ENCODE measurements at regions not wholly inside any gene's neighbourhood (a gene's known extent, or its start where the extent isn't known, plus 50 kb on each side); places are given as distances from the start of the nearest gene placed in this dataset.

DNA sequence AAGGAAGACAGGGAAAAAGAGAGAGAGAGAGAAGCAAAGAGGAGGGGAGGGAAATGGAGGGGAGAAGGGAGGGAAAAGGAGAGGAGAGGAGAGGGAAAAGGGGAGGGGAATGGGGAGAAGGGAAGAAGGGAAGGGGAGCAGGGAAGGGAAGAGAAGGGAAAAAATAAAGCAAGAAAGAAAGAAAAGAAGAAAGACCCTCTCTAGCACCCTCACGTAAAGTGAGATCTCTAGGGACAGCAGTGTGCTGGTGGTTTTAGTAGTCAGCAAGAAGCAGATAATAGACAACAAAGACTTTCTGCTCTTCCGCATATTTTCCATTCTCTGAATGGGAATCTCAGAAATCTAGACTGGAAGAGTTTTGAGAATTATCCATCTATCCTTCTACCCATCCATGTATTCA, 201.8 kb upstream of the RFC3 start:
- no peak for ATAC-seq (replicated peaks in 1 of 4)
- DNase-seq = no peak
- no peaks in the 10 kb centered on the region for H3K27me3 ChIP-seq (replicated peaks in 1 of 2; ENCODE audit: control insufficient read depth in 2 of 2, extremely low read depth in 1 of 2, insufficient read depth in 2 of 2, low read length in 1 of 2)
- H3K4me1 Mint-ChIP-seq = peaks cover 19 to 23% (median 21%) of the 10 kb centered on the region in 3 donors
- no peak overlapping the region for H3K4me3 Mint-ChIP-seq
- H3K4me1 ChIP-seq (ENCODE audit: control insufficient read depth in 1 of 2, extremely low read depth in 1 of 2, insufficient read depth in 2 of 2, low read length in 2 of 2) = peaks cover 0 to 3% of the 10 kb centered on the region in 2 experiments
- peaks cover 0 to 21% of the 10 kb centered on the region in 2 donors for H3K27me3 Mint-ChIP-seq
- ChIA-PET POLR2A (interaction anchor here in 1 of 2 donors (0.6 kb wide), 1 partner anchor 218 kb away, joined by 4 read pairs; no protein-coding TSS in a partner anchor), CTCF (interaction anchor here in 1 of 2 donors (0.5 kb wide), 1 partner anchor 11 kb away, joined by 3 read pairs; no protein-coding TSS in a partner anchor)
- no peak overlapping the region for H3K27ac ChIP-seq (ENCODE audit: low read length)
- WGBS (ENCODE audit: insufficient coverage) = no CpG with 5 or more reads among the region's 2 CpGs
- no peaks in the 10 kb centered on the region for H3K36me3 ChIP-seq (ENCODE audit: control insufficient read depth in 2 of 2, extremely low read depth in 1 of 2, insufficient read depth in 1 of 2, low read length in 1 of 2)
- no peaks in the 10 kb centered on the region for H3K36me3 Mint-ChIP-seq
- no peak overlapping the region for H3K27ac Mint-ChIP-seq
- no peaks in the 10 kb centered on the region for H3K9me3 ChIP-seq
- H3K9me3 Mint-ChIP-seq = no peaks in the 10 kb centered on the region
- H3K4me3 ChIP-seq (ENCODE audit: control insufficient read depth in 1 of 2, extremely low read depth in 1 of 2, low read length in 1 of 2) = no peak overlapping the region

GRCh38 chr13:33617055-33617454, 200.9 kb upstream of the RFC3 start:
- no peak for ATAC-seq (replicated peaks in 1 of 4)
- no peak overlapping the region for H3K27ac Mint-ChIP-seq
- peaks cover 0 to 21% of the 10 kb centered on the region in 2 donors for H3K27me3 Mint-ChIP-seq
- H3K4me3 Mint-ChIP-seq = no peak overlapping the region
- ChIA-PET CTCF (no interaction called here), POLR2A (no interaction called here)
- H3K4me1 Mint-ChIP-seq = peaks cover 10 to 17% (median 13%) of the 10 kb centered on the region in 3 donors
- no peaks in the 10 kb centered on the region for H3K36me3 ChIP-seq (ENCODE audit: control insufficient read depth in 2 of 2, extremely low read depth in 1 of 2, insufficient read depth in 1 of 2, low read length in 1 of 2)
- H3K36me3 Mint-ChIP-seq = no peaks in the 10 kb centered on the region
- no peaks in the 10 kb centered on the region for H3K9me3 ChIP-seq
- no peak overlapping the region for H3K27ac ChIP-seq (ENCODE audit: low read length)
- no peaks in the 10 kb centered on the region for H3K9me3 Mint-ChIP-seq
- H3K4me1 ChIP-seq (ENCODE audit: control insufficient read depth in 1 of 2, extremely low read depth in 1 of 2, insufficient read depth in 2 of 2, low read length in 2 of 2) = no peaks in the 10 kb centered on the region
- no peaks in the 10 kb centered on the region for H3K27me3 ChIP-seq (replicated peaks in 1 of 2; ENCODE audit: control insufficient read depth in 2 of 2, extremely low read depth in 1 of 2, insufficient read depth in 2 of 2, low read length in 1 of 2)
- H3K4me3 ChIP-seq (ENCODE audit: control insufficient read depth in 1 of 2, extremely low read depth in 1 of 2, low read length in 1 of 2) = no peak overlapping the region
- no peak for DNase-seq
- WGBS (ENCODE audit: insufficient coverage) = no CpG with 5 or more reads among the region's 2 CpGs

GRCh38 chr13:33624253-33624652, 193.7 kb upstream of the RFC3 start:
- H3K4me1 ChIP-seq (ENCODE audit: control insufficient read depth in 1 of 2, extremely low read depth in 1 of 2, insufficient read depth in 2 of 2, low read length in 2 of 2) = no peaks in the 10 kb centered on the region
- H3K27ac ChIP-seq (ENCODE audit: low read length) = no peak overlapping the region
- peaks cover 8 to 10% (median 8%) of the 10 kb centered on the region in 3 donors for H3K4me1 Mint-ChIP-seq

GRCh38 chr13:33624740-33625139, 193.2 kb upstream of the RFC3 start:
- Histone ChIP-seq H3K36me3 (ENCODE audit: control insufficient read depth in 2 of 2, extremely low read depth in 1 of 2, insufficient read depth in 1 of 2, low read length in 1 of 2) (no peaks in the 10 kb centered on the region), H3K4me1 (ENCODE audit: control insufficient read depth in 1 of 2, extremely low read depth in 1 of 2, insufficient read depth in 2 of 2, low read length in 2 of 2) (no peaks in the 10 kb centered on the region), H3K27me3 (replicated peaks in 1 of 2; ENCODE audit: control insufficient read depth in 2 of 2, extremely low read depth in 1 of 2, insufficient read depth in 2 of 2, low read length in 1 of 2) (no peaks in the 10 kb centered on the region), H3K4me3 (ENCODE audit: control insufficient read depth in 1 of 2, extremely low read depth in 1 of 2, low read length in 1 of 2) (no peak overlapping the region), H3K27ac (ENCODE audit: low read length) (no peak overlapping the region), H3K9me3 (no peaks in the 10 kb centered on the region)
- Mint-ChIP-seq H3K9me3 (no peaks in the 10 kb centered on the region), H3K4me3 (no peak overlapping the region), H3K36me3 (no peaks in the 10 kb centered on the region), H3K27me3 (no peaks in the 10 kb centered on the region), H3K27ac (peak overlapping the region in 1 of 2 donors; percentile 16), H3K4me1 (peaks cover 8 to 10% (median 8%) of the 10 kb centered on the region in 3 donors)
- ATAC-seq (replicated peaks in 1 of 4) (peak in 1 of 4 experiments; percentile 27), DNase-seq (no peak)
- WGBS (ENCODE audit: insufficient coverage) = 63% methylated on average over 1 of the region's 1 CpG
- ChIA-PET CTCF (no interaction called here), POLR2A (no interaction called here)

More at GRCh38 chr13:33624253-33624652, 193.7 kb upstream of the RFC3 start:
- Mint-ChIP-seq H3K27ac (no peak overlapping the region), H3K27me3 (no peaks in the 10 kb centered on the region), H3K9me3 (no peaks in the 10 kb centered on the region), H3K36me3 (no peaks in the 10 kb centered on the region), H3K4me3 (no peak overlapping the region)
- no CpG with 5 or more reads among the region's 3 CpGs for WGBS (ENCODE audit: insufficient coverage)
- DNase-seq (no peak), ATAC-seq (replicated peaks in 1 of 4) (no peak)
- ChIA-PET CTCF (no interaction called here), POLR2A (interaction anchor here in 1 of 2 donors (0.5 kb wide), 1 partner anchor 689 kb away, joined by 3 read pairs; no protein-coding TSS in a partner anchor)
- Histone ChIP-seq H3K27me3 (replicated peaks in 1 of 2; ENCODE audit: control insufficient read depth in 2 of 2, extremely low read depth in 1 of 2, insufficient read depth in 2 of 2, low read length in 1 of 2) (no peaks in the 10 kb centered on the region), H3K4me3 (ENCODE audit: control insufficient read depth in 1 of 2, extremely low read depth in 1 of 2, low read length in 1 of 2) (no peak overlapping the region), H3K9me3 (no peaks in the 10 kb centered on the region), H3K36me3 (ENCODE audit: control insufficient read depth in 2 of 2, extremely low read depth in 1 of 2, insufficient read depth in 1 of 2, low read length in 1 of 2) (no peaks in the 10 kb centered on the region)

DNA sequence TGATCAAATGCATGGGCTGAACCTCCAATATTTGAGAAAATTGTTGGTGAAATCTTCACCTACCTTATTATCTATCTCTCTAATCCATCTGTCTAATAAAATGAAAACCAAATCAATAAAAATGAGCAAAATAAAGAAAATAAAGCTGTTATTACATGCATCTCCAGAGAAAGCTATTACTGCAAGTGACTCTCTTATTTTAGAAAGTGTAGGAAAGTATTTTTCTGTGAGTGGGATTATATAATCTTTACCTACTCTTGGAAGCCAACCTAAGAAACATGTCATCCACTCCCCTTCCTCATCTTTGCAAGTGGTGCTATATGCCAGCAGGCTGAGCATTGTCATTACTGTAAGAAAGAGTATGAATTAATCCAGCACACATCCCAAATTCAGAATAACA, 191.5 kb upstream of the RFC3 start:
- DNase-seq (no peak), ATAC-seq (replicated peaks in 1 of 4) (no peak)
- POLR2A ChIA-PET = no interaction called here
- Mint-ChIP-seq H3K4me1 (peaks cover 8 to 10% (median 8%) of the 10 kb centered on the region in 3 donors), H3K27me3 (no peaks in the 10 kb centered on the region), H3K27ac (no peak overlapping the region), H3K36me3 (no peaks in the 10 kb centered on the region), H3K4me3 (no peak overlapping the region), H3K9me3 (no peaks in the 10 kb centered on the region)
- Histone ChIP-seq H3K4me1 (ENCODE audit: control insufficient read depth in 1 of 2, extremely low read depth in 1 of 2, insufficient read depth in 2 of 2, low read length in 2 of 2) (no peaks in the 10 kb centered on the region), H3K36me3 (ENCODE audit: control insufficient read depth in 2 of 2, extremely low read depth in 1 of 2, insufficient read depth in 1 of 2, low read length in 1 of 2) (no peaks in the 10 kb centered on the region), H3K27ac (ENCODE audit: low read length) (no peak overlapping the region), H3K27me3 (replicated peaks in 1 of 2; ENCODE audit: control insufficient read depth in 2 of 2, extremely low read depth in 1 of 2, insufficient read depth in 2 of 2, low read length in 1 of 2) (no peaks in the 10 kb centered on the region), H3K4me3 (ENCODE audit: control insufficient read depth in 1 of 2, extremely low read depth in 1 of 2, low read length in 1 of 2) (no peak overlapping the region), H3K9me3 (no peaks in the 10 kb centered on the region)
- CTCF ChIA-PET = interaction anchor here in 1 of 2 donors (0.6 kb wide), 2 partner anchors 22 to 293 kb away, joined by 3 to 12 read pairs; no protein-coding TSS in a partner anchor

DNA sequence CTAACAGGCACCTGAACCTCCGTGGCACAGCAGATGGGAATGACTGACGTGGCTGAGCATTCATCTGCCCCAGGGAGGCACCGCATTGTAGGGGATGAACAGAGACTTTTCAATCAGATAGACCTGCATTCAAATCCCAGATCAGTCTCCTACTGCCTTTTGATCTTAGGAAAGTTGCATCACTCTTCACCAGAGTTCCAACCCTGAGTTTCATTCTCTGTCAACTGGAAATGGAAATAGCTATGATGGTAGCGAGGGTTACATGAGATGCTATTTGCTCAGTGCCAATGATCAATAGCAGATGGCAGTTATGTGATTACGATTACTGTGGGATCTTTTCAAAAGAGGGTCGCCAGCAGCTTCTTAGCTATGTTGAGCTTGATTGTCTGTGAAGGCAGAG, 189.3 kb upstream of the RFC3 start:
- no peak overlapping the region for H3K27ac Mint-ChIP-seq
- WGBS (ENCODE audit: insufficient coverage) = 90% methylated on average over 2 of the region's 6 CpGs
- POLR2A ChIA-PET = no interaction called here

More for the DNA sequence above, 189.3 kb upstream of the RFC3 start:
- CTCF ChIA-PET = no interaction called here
- Histone ChIP-seq H3K27me3 (replicated peaks in 1 of 2; ENCODE audit: control insufficient read depth in 2 of 2, extremely low read depth in 1 of 2, insufficient read depth in 2 of 2, low read length in 1 of 2) (peaks cover 0 to 2% of the 10 kb centered on the region in 2 experiments), H3K36me3 (ENCODE audit: control insufficient read depth in 2 of 2, extremely low read depth in 1 of 2, insufficient read depth in 1 of 2, low read length in 1 of 2) (no peaks in the 10 kb centered on the region), H3K9me3 (no peaks in the 10 kb centered on the region), H3K4me3 (ENCODE audit: control insufficient read depth in 1 of 2, extremely low read depth in 1 of 2, low read length in 1 of 2) (no peak overlapping the region), H3K27ac (ENCODE audit: low read length) (no peak overlapping the region), H3K4me1 (ENCODE audit: control insufficient read depth in 1 of 2, extremely low read depth in 1 of 2, insufficient read depth in 2 of 2, low read length in 2 of 2) (no peaks in the 10 kb centered on the region)
- DNase-seq = no peak
- Mint-ChIP-seq H3K4me1 (peaks cover 8% of the 10 kb centered on the region in 3 donors), H3K9me3 (no peaks in the 10 kb centered on the region), H3K4me3 (no peak overlapping the region), H3K27me3 (no peaks in the 10 kb centered on the region), H3K36me3 (no peaks in the 10 kb centered on the region)
- ATAC-seq (replicated peaks in 1 of 4) = no peak

Measured in T-cell (primary cell).